Sigmoid colon (tissue), 4 donors: ENCODE measurements at regions not wholly inside any gene's neighbourhood (a gene's known extent, or its start where the extent isn't known, plus 50 kb on each side); places are given as distances from the start of the nearest gene placed in this dataset.

ENCODE experiments used
- CTCF ChIP-seq, 4 experiments: fragments of 450-650 bp in 3 of 4; fragments of 200-600 bp in 1 of 4; IDR thresholded peaks; one replicate each; pipeline ENCODE4 v1.5.1; 2016 to 2019; ENCODE audit warnings: antibody characterized with exemption in 4 of 4, mild to moderate bottlenecking in 3 of 4, moderate library complexity in 2 of 4
- POLR2A ChIP-seq, 2 donors: fragments of 450-650 bp; IDR thresholded peaks; one replicate each; pipeline ENCODE4 v1.6.1; 2016; ENCODE audit warnings: antibody characterized with exemption in 2 of 2, mild to moderate bottlenecking in 2 of 2, moderate library complexity in 2 of 2
- POLR2AphosphoS5 ChIP-seq, 4 donors: sonication (generic); formaldehyde crosslinking; IDR thresholded peaks; one replicate each; pipeline ENCODE4 v1.6.1; 2017; ENCODE audit warnings: antibody characterized with exemption in 4 of 4

GRCh38 chr20:61048302-61048701 lies 203.8 kb upstream of the CDH4 start:
- TF ChIP-seq CTCF (IDR thresholded peaks at IDR 0.05) (no peak), POLR2AphosphoS5 (IDR thresholded peaks at IDR 0.05) (no peak), POLR2A (IDR thresholded peaks at IDR 0.05) (no peak)
